Adrenal gland (tissue), 9 donors: ENCODE measurements at regions not wholly inside any gene's neighbourhood (a gene's known extent, or its start where the extent isn't known, plus 50 kb on each side); places are given as distances from the start of the nearest gene placed in this dataset.

Experiments used
- DNase-seq, 7 donors: peaks; one replicate each; pipeline ENCODE4 v3.0.0-alpha.2; 2019 to 2020
- H3K27ac ChIP-seq, 5 donors: fragments of 200-600 bp; sonication (generic) in 4 of 5; 1 replicate in 3 of 5; 2 replicates in 2 of 5; pipeline versions ENCODE4 v1.5.1 to v1.8.0; 2016 to 2020; ENCODE audit warnings: mild to moderate bottlenecking in 1 of 5
- H3K27me3 ChIP-seq: fragments of 200-600 bp; 2 replicates; pipeline ENCODE4 v1.8.0; 2021
- H3K36me3 ChIP-seq, 2 donors: fragments of 200-600 bp; replicated peaks in 1 of 2; 1 replicate in 1 of 2; 2 replicates in 1 of 2; pipeline versions ENCODE4 v1.5.1 to v1.8.0; 2018 to 2022
- H3K4me1 ChIP-seq, 2 donors: fragments of 200-600 bp; replicated peaks in 1 of 2; 1 replicate in 1 of 2; 2 replicates in 1 of 2; pipeline versions ENCODE4 v1.5.1 to v1.8.0; 2018 to 2021
- H3K4me3 ChIP-seq, 4 donors: fragments of 200-600 bp; sonication (generic) in 3 of 4; one replicate each; pipeline ENCODE4 v1.5.1; 2016 to 2018
- H3K9me3 ChIP-seq, 3 donors: fragments of 200-600 bp; sonication (generic) in 1 of 3; replicated peaks in 1 of 3; 1 replicate in 2 of 3; 2 replicates in 1 of 3; pipeline versions ENCODE4 v1.5.1 to v1.8.0; 2016 to 2021
- POLR2A ChIP-seq, 2 donors: fragments of 450-650 bp; IDR thresholded peaks; one replicate each; pipeline ENCODE4 v1.6.1; 2017; ENCODE audit warnings: antibody characterized with exemption in 2 of 2, mild to moderate bottlenecking in 2 of 2, moderate library complexity in 1 of 2
- WGBS, 4 donors: extraction: QIAGEN DNeasy Blood & Tissue Kit in 2 of 4; methylation state at CpG; one replicate each; pipeline versions ENCODE4 v1.1.5 to v1.1.7; 2013 to 2017; 5-methylcytosine and 5-hydroxymethylcytosine counted together
- intact Hi-C, 2 donors: fragments of 100-400 bp; cut with DNase I; formaldehyde crosslinking; loops; one replicate each; pipeline versions ENCODE4 v1.14.1 to v1.15.0; 2022 to 2023
- TF ChIP-seq, protein P1 (sequence below), 6 experiments: fragments of 450-650 bp in 4 of 6; fragments of 200-600 bp in 2 of 6; sonication (generic) in 1 of 6; IDR thresholded peaks; 1 replicate in 5 of 6; 2 replicates in 1 of 6; pipeline versions ENCODE4 v1.5.1 to v1.8.0; 2016 to 2021; ENCODE audit warnings: antibody characterized with exemption in 6 of 6, mild to moderate bottlenecking in 2 of 6, moderate library complexity in 1 of 6
- donor health status: healthy with polysubstance abuse.
- donor health status: Bipolar disorder and iron deficiency.
- donor health status: DM: yes; HTN: yes; CAD: no.
- donor health status: DM: no; HTN: no; CAD: no.
- donor health status: DM: no; HTN: no; CAD: no.

DNA sequence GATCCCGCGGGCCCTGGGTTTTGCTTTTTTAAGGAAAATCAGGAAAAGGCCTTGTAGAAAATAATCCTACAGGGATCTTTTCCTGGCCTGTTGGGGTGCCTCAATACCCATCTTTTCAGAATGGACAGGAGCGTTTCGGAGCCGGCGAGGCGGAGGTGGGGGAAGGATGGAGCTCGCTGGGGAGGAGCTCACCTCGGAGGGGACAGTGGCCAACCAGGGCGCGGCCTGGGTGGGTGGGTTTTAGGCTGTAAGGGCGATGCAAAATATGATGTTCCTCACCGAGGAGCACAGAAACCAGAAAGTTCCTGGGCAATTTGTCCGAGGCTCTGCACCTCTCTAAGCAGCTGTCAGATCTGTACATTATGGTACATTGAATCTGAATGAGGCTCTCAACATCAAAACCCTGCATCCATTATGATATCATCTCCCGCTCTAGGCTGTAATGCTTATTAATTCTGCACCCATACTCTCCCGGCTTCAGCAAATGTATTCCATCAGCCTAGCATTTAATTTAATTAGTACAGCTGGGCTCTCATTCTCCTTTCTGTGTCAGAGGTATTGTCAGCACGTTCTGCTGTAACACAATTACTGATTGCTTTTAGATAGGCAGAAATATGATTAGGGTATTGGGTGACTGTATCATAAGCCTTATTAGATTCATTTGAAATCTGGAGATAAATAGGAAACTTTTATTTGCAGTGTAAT lies 90.3 kb upstream of the SOX1 start:
- DNase-seq: no peak
- H3K36me3 ChIP-seq: no peaks in the 10 kb centered on the region
- intact Hi-C loops: no loop called here
- no peaks in the 10 kb centered on the region for H3K4me1 ChIP-seq
- TF ChIP-seq, protein P1, sequence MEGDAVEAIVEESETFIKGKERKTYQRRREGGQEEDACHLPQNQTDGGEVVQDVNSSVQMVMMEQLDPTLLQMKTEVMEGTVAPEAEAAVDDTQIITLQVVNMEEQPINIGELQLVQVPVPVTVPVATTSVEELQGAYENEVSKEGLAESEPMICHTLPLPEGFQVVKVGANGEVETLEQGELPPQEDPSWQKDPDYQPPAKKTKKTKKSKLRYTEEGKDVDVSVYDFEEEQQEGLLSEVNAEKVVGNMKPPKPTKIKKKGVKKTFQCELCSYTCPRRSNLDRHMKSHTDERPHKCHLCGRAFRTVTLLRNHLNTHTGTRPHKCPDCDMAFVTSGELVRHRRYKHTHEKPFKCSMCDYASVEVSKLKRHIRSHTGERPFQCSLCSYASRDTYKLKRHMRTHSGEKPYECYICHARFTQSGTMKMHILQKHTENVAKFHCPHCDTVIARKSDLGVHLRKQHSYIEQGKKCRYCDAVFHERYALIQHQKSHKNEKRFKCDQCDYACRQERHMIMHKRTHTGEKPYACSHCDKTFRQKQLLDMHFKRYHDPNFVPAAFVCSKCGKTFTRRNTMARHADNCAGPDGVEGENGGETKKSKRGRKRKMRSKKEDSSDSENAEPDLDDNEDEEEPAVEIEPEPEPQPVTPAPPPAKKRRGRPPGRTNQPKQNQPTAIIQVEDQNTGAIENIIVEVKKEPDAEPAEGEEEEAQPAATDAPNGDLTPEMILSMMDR (IDR thresholded peaks at IDR 0.05): no peak
- no peak overlapping the region for H3K4me3 ChIP-seq
- H3K9me3 ChIP-seq: no peaks in the 10 kb centered on the region
- WGBS, 4 donors: 66 to 79% (median 77%) methylated on average over 15 to 17 of the region's 17 CpGs
- peaks cover 15% of the 10 kb centered on the region for H3K27me3 ChIP-seq
- no peak overlapping the region for H3K27ac ChIP-seq

DNA sequence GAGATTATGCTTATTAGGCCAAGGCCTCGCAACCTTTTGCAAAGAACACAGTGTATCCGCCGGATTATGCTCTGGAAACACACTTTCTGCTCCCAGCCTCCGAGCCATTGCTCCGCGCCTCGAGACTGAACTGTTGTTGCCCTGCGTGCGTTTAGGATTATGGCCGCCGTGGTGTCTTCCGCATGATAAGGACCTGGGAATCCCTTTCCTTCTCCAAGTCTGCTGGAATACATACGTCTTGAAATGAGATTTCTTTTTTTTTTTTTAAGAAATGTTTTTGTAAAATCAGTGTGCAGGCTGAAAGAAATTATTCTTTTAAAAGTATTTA lies 89.8 kb upstream of the SOX1 start:
- TF ChIP-seq POLR2A (IDR thresholded peaks at IDR 0.05): no peak
- TF ChIP-seq, protein P1 (IDR thresholded peaks at IDR 0.05): no peak
- Histone ChIP-seq H3K27me3 (peaks cover 13% of the 10 kb centered on the region), H3K36me3 (no peaks in the 10 kb centered on the region), H3K27ac (no peak overlapping the region), H3K4me3 (no peak overlapping the region), H3K9me3 (no peaks in the 10 kb centered on the region), H3K4me1 (no peaks in the 10 kb centered on the region)
- DNase-seq: peak in 1 of 7 donors; percentile 69
- WGBS, 4 donors: 81 to 85% (median 83%) methylated on average over 13 of the region's 13 CpGs
- intact Hi-C loops: no loop called here

DNA sequence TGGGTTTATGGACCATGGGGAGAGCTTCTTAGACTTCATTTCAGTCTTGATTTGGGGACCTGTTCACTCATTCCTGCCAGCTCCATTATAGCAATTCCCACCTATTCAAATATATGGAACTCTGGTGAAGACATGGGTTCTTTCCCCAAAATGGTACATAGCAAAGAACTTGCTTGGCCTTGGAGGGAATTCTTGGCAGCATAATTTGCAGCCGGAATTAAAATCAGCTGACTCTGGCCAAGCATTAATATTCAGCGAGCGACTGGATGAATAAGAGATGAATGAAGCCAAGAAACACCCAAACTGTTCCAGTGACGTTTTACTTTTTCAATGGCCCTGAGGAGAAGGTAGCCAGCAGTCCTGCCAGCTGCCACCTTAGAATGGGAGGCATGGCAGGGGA lies 88.4 kb upstream of the SOX1 start:
- 33 to 49% (median 48%) methylated on average over 4 of the region's 4 CpGs for WGBS, 4 donors
- intact Hi-C loops: no loop called here
- Histone ChIP-seq H3K27ac (no peak overlapping the region), H3K9me3 (no peaks in the 10 kb centered on the region), H3K4me3 (no peak overlapping the region), H3K36me3 (no peaks in the 10 kb centered on the region), H3K27me3 (peaks cover 4% of the 10 kb centered on the region), H3K4me1 (no peaks in the 10 kb centered on the region)
- no peak for DNase-seq
- TF ChIP-seq POLR2A (IDR thresholded peaks at IDR 0.05): no peak
- TF ChIP-seq, protein P1 (IDR thresholded peaks at IDR 0.05): no peak

DNA sequence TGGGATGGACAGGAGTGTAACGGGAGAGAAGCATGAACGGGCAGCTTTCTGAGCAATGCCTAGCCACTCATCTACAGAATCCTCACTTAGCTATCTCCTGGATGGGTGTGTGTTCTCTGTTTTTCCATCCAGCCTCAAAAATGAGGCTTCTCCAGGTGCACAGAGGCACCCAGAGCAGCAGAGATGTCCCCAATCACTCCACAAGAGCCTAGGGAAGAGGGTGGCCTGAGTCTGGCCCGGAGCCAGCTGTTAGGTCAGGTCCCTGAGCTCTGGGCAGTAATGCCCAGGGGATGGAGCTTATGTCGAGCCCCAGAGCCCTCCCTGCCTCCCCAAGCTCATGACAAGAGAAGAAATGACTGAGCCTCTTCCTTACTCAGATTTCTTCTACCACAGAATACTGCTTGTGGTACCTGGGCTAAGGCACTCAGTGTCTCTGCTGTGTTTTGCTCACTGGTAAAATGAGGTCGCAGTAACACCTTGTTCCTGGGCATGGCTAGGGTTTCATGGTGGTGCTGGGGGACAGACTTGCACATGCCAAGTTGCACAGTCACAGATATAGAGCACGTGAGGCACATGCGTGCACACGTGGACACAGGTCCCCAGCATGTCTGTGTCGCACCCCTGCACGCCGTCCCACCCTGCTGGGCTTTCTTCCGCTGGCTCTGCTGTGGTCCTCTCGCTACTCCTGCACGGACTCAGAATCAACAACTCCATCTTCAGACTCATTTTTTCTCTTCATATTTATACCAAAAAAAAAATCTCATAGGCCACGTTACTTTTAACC lies 86.6 kb upstream of the SOX1 start:
- no peak for DNase-seq
- Histone ChIP-seq H3K36me3 (no peaks in the 10 kb centered on the region), H3K9me3 (no peaks in the 10 kb centered on the region), H3K27me3 (no peaks in the 10 kb centered on the region), H3K4me1 (no peaks in the 10 kb centered on the region), H3K27ac (no peak overlapping the region), H3K4me3 (no peak overlapping the region)
- 78 to 92% (median 81%) methylated on average over 13 to 15 of the region's 15 CpGs for WGBS, 4 donors
- intact Hi-C loops: no loop called here
- TF ChIP-seq, protein P1 (IDR thresholded peaks at IDR 0.05): no peak
